GM10248 (cell line): ENCODE measurements at regions not wholly inside any gene's neighbourhood (a gene's known extent, or its start where the extent isn't known, plus 50 kb on each side); places are given as distances from the start of the nearest gene placed in this dataset.
A peak's percentile ranks its signal among the peaks of the same experiment; 100 is the strongest.

Source experiments
- CTCF ChIA-PET: fragments of 300-600 bp; sonication (Branson Sonifier 250); formaldehyde crosslinking; extraction: SDS; loops from one replicate; lab custom pipeline; 2021; ENCODE audit warnings: antibody characterized with exemption; lab: Yijun Ruan, JAX
- POLR2A ChIA-PET: fragments of 350-650 bp; sonication (Branson Sonifier 250); formaldehyde crosslinking; extraction: SDS; loops from one replicate; lab custom pipeline; 2020; ENCODE audit warnings: antibody characterized with exemption; lab: Yijun Ruan, JAX
- DNase-seq: peaks from one replicate; pipeline ENCODE4 v3.0.0; 2012; ENCODE audit errors: extremely low spot score
- CTCF ChIP-seq: IDR thresholded peaks from 2 replicates; pipeline ENCODE4 v1.5.1; 2012; ENCODE audit warnings: mild to moderate bottlenecking, low read depth; ENCODE audit errors: extremely low read depth, missing control alignments, control extremely low read depth

DNA sequence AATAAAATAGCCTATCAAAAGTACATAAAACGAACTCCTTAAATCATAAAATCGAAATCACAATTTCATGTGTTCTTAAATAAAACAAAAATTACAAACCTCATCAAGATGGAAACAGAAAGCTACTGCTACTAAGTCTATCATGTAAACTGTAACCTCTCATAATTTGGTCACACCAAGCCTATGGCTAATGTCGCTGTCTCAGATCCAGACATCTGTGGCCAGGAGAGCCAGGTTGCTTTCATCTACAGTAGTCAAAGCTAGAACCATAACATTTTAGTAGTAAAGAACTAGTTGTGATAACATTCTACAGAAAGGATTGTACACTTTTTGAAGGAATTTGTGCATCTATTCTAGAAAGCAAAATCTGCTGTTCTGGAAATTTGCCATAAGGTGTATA, 197.4 kb upstream of the MBNL1 start:
- CTCF ChIA-PET, result interaction anchor here (0.7 to 1.7 kb wide), 5 partner anchors 9 to 46 kb away, joined by 3 to 5 read pairs (median 3); no protein-coding TSS in a partner anchor
- POLR2A ChIA-PET, result no interaction called here
- DNase-seq, result no peak
- TF ChIP-seq CTCF, result no peak

- CTCF ChIA-PET, result interaction anchor here (0.7 to 1.5 kb wide), 8 partner anchors 10 to 502 kb away, joined by 3 to 5 read pairs (median 3); no protein-coding TSS in a partner anchor
- no peak for TF ChIP-seq CTCF
- DNase-seq, result peak; percentile 42
- POLR2A ChIA-PET, result no interaction called here
Observed at GRCh38 chr3:152071924-152072323, 196.8 kb upstream of the MBNL1 start.

DNA sequence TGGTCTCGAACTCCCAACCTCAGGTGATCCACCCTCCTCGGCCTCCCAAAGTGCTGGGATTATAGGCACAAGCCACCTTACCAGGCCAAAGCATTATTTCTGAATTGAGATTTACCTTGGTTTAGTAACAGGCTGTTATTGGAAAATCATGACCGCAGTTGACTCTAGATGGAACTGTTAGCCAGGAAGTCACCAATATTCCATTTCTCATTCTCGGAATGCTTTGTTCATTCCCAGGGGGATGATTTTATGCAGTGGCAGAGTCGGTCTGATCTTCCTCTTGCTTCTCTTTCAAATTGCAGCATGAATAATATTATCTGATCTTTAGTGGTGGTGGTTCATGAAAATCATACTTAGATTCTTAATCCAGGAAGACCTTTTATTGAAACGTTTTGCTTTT, 195.5 kb upstream of the MBNL1 start:
- POLR2A ChIA-PET, result no interaction called here
- CTCF ChIA-PET, result no interaction called here
- no peak for TF ChIP-seq CTCF
- DNase-seq, result no peak

- POLR2A ChIA-PET, result interaction anchor here (0.5 kb wide), 1 partner anchor 192 kb away, joined by 3 read pairs; no protein-coding TSS in a partner anchor
- CTCF ChIA-PET, result interaction anchor here (1.2 kb wide), 2 partner anchors 13 to 15 kb away, joined by 3 read pairs; no protein-coding TSS in a partner anchor
- no peak for TF ChIP-seq CTCF
- DNase-seq, result no peak
Observed at GRCh38 chr3:152076148-152076547, 192.6 kb upstream of the MBNL1 start.

DNA sequence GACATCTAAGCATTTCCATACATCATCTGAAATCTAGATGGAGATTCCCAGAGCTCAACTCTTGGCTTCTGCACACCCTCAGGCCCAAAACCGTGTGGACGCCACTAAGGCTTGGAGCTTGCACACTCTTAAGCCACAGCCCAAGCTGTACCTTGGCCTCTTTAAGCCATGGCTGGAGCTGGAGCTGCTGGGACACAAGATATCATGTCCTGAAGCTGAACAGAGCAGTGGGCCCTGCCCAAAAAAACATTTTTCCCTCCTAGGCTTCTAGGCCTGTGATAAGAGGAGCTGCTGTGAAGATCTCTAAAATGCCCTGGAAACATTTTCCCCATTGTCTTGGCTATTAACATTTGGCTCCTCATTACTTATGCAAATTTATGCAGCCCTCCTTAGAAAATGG, 188.7 kb upstream of the MBNL1 start:
- ChIA-PET POLR2A (no interaction called here), CTCF (interaction anchor here (1.3 to 1.4 kb wide), 2 partner anchors 13 to 16 kb away, joined by 3 to 5 read pairs; no protein-coding TSS in a partner anchor)
- no peak for DNase-seq
- no peak for TF ChIP-seq CTCF

DNA sequence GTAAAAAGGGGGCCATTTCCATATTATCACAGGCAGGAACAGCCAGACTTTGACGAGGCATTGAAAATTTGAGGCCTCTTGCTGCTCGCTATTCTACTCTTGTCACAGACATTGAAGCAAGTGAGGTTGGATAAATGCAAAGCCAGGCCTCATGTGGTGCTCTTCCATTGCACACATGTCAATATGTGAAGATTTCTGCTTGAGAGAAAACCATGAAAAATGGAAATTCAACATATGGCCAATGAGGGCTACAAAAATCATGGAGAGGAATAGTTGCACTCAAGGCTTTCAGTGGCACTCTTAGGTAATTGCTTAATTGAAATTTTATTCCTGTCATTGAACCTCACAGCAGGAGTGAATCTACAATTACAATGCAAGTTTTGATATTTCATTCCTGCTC, 185.6 kb upstream of the MBNL1 start:
- ChIA-PET POLR2A (no interaction called here), CTCF (interaction anchor here (1.6 kb wide), 1 partner anchor 13 kb away, joined by 5 read pairs; no protein-coding TSS in a partner anchor)
- TF ChIP-seq CTCF, result no peak
- DNase-seq, result no peak
